IMR-90 (cell line): ENCODE measurements at regions not wholly inside any gene's neighbourhood (a gene's known extent, or its start where the extent isn't known, plus 50 kb on each side); places are given as distances from the start of the nearest gene placed in this dataset.

Experiments
- ATAC-seq: fragments of 200-7000 bp; cut with Tn5 transposase; 2 replicates; pipeline ENCODE4 v1.9.1; 2020; ENCODE audit warnings: low read depth, mild to moderate bottlenecking, moderate library complexity
- BruUV-seq: library from RNA; stranded (reverse); fragments of 400-500 nt; replicated peaks from 2 replicates; lab custom pipeline; 2021; lab: Mats Ljungman, UMichigan
- CTCF ChIA-PET: fragments of 300-600 bp; formaldehyde crosslinking; extraction: SDS; loops from one replicate; lab custom pipeline; 2021; ENCODE audit warnings: antibody characterized with exemption; lab: Yijun Ruan, JAX
- POLR2A ChIA-PET: fragments of 300-600 bp; sonication (Branson Sonifier 250); formaldehyde crosslinking; loops from one replicate; lab custom pipeline; 2022; ENCODE audit warnings: antibody characterized with exemption; ENCODE audit not compliant: unreplicated experiment; lab: Charles Lee
- DNase-seq: peaks from one replicate; pipeline ENCODE4 v3.0.0; 2013
- H2AFZ ChIP-seq: replicated peaks from 2 replicates; pipeline ENCODE3; 2013; ENCODE audit warnings: low read length, mild to moderate bottlenecking; ENCODE audit not compliant: poor library complexity
- H2AK5ac ChIP-seq: 2 replicates; pipeline ENCODE4 v1.6.1; 2013; ENCODE audit warnings: low read depth, low read length, inconsistent platforms
- H2AK9ac ChIP-seq: replicated peaks from 2 replicates; pipeline ENCODE3; 2013; ENCODE audit warnings: mild to moderate bottlenecking, low read depth, low read length, moderate library complexity; ENCODE audit not compliant: poor library complexity
- H2BK120ac ChIP-seq: 2 replicates; pipeline ENCODE4 v1.6.1; 2013; ENCODE audit warnings: low read depth, low read length, inconsistent platforms
- H2BK15ac ChIP-seq: 3 replicates; pipeline ENCODE4 v1.6.1; 2013; ENCODE audit warnings: low read depth, low read length, inconsistent platforms
- H2BK20ac ChIP-seq: 2 replicates; pipeline ENCODE4 v1.6.1; 2013; ENCODE audit warnings: low read depth, mild to moderate bottlenecking, inconsistent platforms, low read length, moderate library complexity
- H2BK5ac ChIP-seq: 2 replicates; pipeline ENCODE4 v1.6.1; 2013; ENCODE audit warnings: mild to moderate bottlenecking, low read depth, low read length, inconsistent platforms; ENCODE audit not compliant: poor library complexity, severe bottlenecking
- H3K14ac ChIP-seq: replicated peaks from 2 replicates; pipeline ENCODE4 v1.6.1; 2013; ENCODE audit warnings: low read depth, low read length, inconsistent platforms
- H3K18ac ChIP-seq: 2 replicates; pipeline ENCODE4 v1.6.1; 2013; ENCODE audit warnings: low read depth, low read length, control low read depth
- H3K23ac ChIP-seq: 2 replicates; pipeline ENCODE4 v1.6.1; 2013; ENCODE audit warnings: low read depth, low read length, inconsistent platforms
- H3K27ac ChIP-seq: 2 replicates; pipeline ENCODE4 v1.5.1; 2013; ENCODE audit warnings: mild to moderate bottlenecking, control low read depth, low read length; ENCODE audit not compliant: insufficient read depth
- H3K27me3 ChIP-seq: 2 replicates; pipeline ENCODE4 v1.6.1; 2013; ENCODE audit warnings: low read length; ENCODE audit not compliant: control insufficient read depth, insufficient read depth
- H3K36me3 ChIP-seq: 2 replicates; pipeline ENCODE4 v1.6.1; 2013; ENCODE audit warnings: low read length, mixed read lengths; ENCODE audit not compliant: control insufficient read depth, insufficient read depth
- H3K4ac ChIP-seq: 2 replicates; pipeline ENCODE4 v1.6.1; 2013; ENCODE audit warnings: low read depth, low read length, inconsistent platforms
- H3K4me1 ChIP-seq: 2 replicates; pipeline ENCODE4 v1.6.1; 2013; ENCODE audit warnings: low read length, mixed read lengths; ENCODE audit not compliant: control insufficient read depth, insufficient read depth
- H3K4me2 ChIP-seq: 2 replicates; pipeline ENCODE4 v1.6.1; 2013; ENCODE audit warnings: low read depth, mild to moderate bottlenecking, control low read depth, low read length, moderate library complexity
- H3K4me3 ChIP-seq: 2 replicates; pipeline ENCODE4 v1.5.1; 2013; ENCODE audit warnings: low read depth, mild to moderate bottlenecking, control low read depth, low read length, moderate library complexity; ENCODE audit not compliant: insufficient read depth
- H3K56ac ChIP-seq: 2 replicates; pipeline ENCODE4 v1.6.1; 2013; ENCODE audit warnings: low read length, inconsistent platforms; ENCODE audit not compliant: insufficient read depth; ENCODE audit errors: extremely low read depth
- H3K79me1 ChIP-seq, 2 experiments: 2 replicates each; pipeline ENCODE4 v1.6.1; 2013; ENCODE audit warnings: low read length in 2 of 2, inconsistent platforms in 1 of 2, low read depth in 1 of 2
- H3K9ac ChIP-seq: 2 replicates; pipeline ENCODE4 v1.6.1; 2013; ENCODE audit warnings: low read depth, low read length, control low read depth
- H3K9me1 ChIP-seq: 2 replicates; pipeline ENCODE4 v1.6.1; 2013; ENCODE audit warnings: low read length, inconsistent platforms; ENCODE audit not compliant: insufficient read depth
- H3K9me3 ChIP-seq: 2 replicates; pipeline ENCODE4 v1.6.1; 2013; ENCODE audit warnings: low read length; ENCODE audit not compliant: control insufficient read depth, insufficient read depth
- H4K20me1 ChIP-seq: 2 replicates; pipeline ENCODE4 v1.6.1; 2013; ENCODE audit warnings: low read length, inconsistent platforms; ENCODE audit not compliant: insufficient read depth
- H4K5ac ChIP-seq: 2 replicates; pipeline ENCODE4 v1.6.1; 2013; ENCODE audit warnings: mild to moderate bottlenecking, low read depth, low read length, control low read depth
- H4K8ac ChIP-seq, 2 experiments: 2 replicates each; pipeline ENCODE4 v1.6.1; 2013; ENCODE audit warnings: low read depth in 2 of 2, low read length in 2 of 2, control low read depth in 1 of 2, inconsistent platforms in 1 of 2
- H4K91ac ChIP-seq: 2 replicates; pipeline ENCODE4 v1.6.1; 2013; ENCODE audit warnings: low read depth, low read length, inconsistent platforms; ENCODE audit not compliant: insufficient read depth
- RCOR1 ChIP-seq: IDR thresholded peaks from 2 replicates; pipeline ENCODE4 v1.6.1; 2012; ENCODE audit warnings: mild to moderate bottlenecking, low read length, improper control_type of control experiment; ENCODE audit not compliant: insufficient replicate concordance
- WGBS, 2 experiments: methylation state at CpG; one replicate each; pipeline versions ENCODE4 v1.1.5 to v1.1.7; 2013; ENCODE audit warnings: missing lambda C conversion rate in 2 of 2; ENCODE audit not compliant: insufficient read length in 1 of 2; ENCODE audit errors: extremely low coverage in 2 of 2; 5-methylcytosine and 5-hydroxymethylcytosine counted together
- dilution Hi-C: fragments of 300-500 bp; cut with HindIII; formaldehyde crosslinking; loops from one replicate; pipeline ENCODE4 v1.14.3; 2018; ENCODE audit warnings: low sequenced_read_pairs; ENCODE audit not compliant: unreplicated experiment
- in situ Hi-C: fragments of 300-500 bp; cut with MboI; formaldehyde crosslinking; loops from 3 replicates; pipeline ENCODE4 v1.14.3; 2019; ENCODE audit warnings: low sequenced_read_pairs, inconsistent platforms, mixed read lengths
- intact Hi-C: fragments of 100-400 bp; cut with micrococcal nuclease; formaldehyde crosslinking; loops from 2 replicates; pipeline ENCODE4 v1.10.0; 2022
- TF ChIP-seq, protein P1 (sequence below): fragments of 150-350 bp; IDR thresholded peaks from 2 replicates; pipeline ENCODE4 v1.6.1; 2016; ENCODE audit warnings: low read depth, mild to moderate bottlenecking, low read length, moderate library complexity, borderline replicate concordance

DNA sequence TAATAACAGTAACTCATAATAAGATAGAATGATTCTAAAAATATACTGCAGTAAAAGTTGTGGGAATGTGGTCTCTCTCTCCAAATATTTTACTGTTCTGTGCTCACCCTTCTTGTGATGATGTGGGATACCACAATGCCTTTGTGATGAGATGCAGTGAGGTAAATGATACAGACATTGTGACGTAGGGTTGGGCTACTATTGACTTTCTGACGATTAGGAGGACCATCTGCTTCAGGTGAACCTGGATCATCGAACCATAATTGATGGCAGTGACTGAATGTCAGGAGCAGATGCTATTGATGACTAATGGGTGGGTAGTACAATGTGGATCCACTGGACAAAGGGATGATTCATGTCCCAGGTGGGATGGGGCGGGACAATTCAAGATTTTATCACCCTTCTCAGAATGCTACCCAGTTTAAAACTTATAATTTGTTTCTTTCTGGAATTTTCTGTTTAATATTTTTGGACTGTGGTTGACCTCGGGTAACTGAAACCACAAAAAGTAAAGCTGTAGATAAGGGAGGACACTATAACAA is 73.9 kb upstream of the ARMC3 start:
- Histone ChIP-seq H3K56ac (no peak overlapping the region), H3K18ac (no peak overlapping the region), H3K23ac (no peak overlapping the region), H2BK5ac (no peak overlapping the region), H4K20me1 (no peaks in the 10 kb centered on the region), H3K36me3 (no peaks in the 10 kb centered on the region), H3K79me1 (no peaks in the 10 kb centered on the region), H2BK15ac (no peak overlapping the region), H3K14ac (no peak overlapping the region), H2AFZ (no peak overlapping the region), H3K4me2 (no peak overlapping the region), H4K5ac (no peak overlapping the region), H2AK9ac (no peak overlapping the region), H4K8ac (no peak overlapping the region), H2BK120ac (no peak overlapping the region), H2AK5ac (no peak overlapping the region), H3K9ac (no peak overlapping the region), H3K27ac (no peak overlapping the region), H3K27me3 (no peaks in the 10 kb centered on the region), H3K9me3 (no peaks in the 10 kb centered on the region), H4K91ac (no peak overlapping the region), H3K9me1 (no peaks in the 10 kb centered on the region), H3K4ac (no peak overlapping the region), H3K4me1 (no peaks in the 10 kb centered on the region), H3K4me3 (no peak overlapping the region), H2BK20ac (no peak overlapping the region)
- ATAC-seq (no peak), DNase-seq (no peak)
- no peak for TF ChIP-seq RCOR1
- TF ChIP-seq, protein P1, sequence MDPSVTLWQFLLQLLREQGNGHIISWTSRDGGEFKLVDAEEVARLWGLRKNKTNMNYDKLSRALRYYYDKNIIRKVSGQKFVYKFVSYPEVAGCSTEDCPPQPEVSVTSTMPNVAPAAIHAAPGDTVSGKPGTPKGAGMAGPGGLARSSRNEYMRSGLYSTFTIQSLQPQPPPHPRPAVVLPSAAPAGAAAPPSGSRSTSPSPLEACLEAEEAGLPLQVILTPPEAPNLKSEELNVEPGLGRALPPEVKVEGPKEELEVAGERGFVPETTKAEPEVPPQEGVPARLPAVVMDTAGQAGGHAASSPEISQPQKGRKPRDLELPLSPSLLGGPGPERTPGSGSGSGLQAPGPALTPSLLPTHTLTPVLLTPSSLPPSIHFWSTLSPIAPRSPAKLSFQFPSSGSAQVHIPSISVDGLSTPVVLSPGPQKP, result no peak
- no CpG with 5 or more reads among the region's 5 CpGs for WGBS, 2 experiments
- ChIA-PET POLR2A (no interaction called here), CTCF (no interaction called here)
- dilution Hi-C loops, result no loop called here
- intact Hi-C loops, result no loop called here
- BruUV-seq, result no TSS peak
- in situ Hi-C loops, result no loop called here
